Body of pancreas (tissue), 4 donors: ENCODE measurements at regions not wholly inside any gene's neighbourhood (a gene's known extent, or its start where the extent isn't known, plus 50 kb on each side); places are given as distances from the start of the nearest gene placed in this dataset.

Source experiments
- CTCF ChIP-seq, 7 experiments: fragments of 450-650 bp in 4 of 7; fragments of 200-600 bp in 3 of 7; sonication (generic) in 3 of 7; IDR thresholded peaks; one replicate each; pipeline ENCODE4 v1.5.1; 2016 to 2019; ENCODE audit warnings: antibody characterized with exemption in 7 of 7
- POLR2A ChIP-seq, 3 donors: fragments of 450-650 bp; IDR thresholded peaks; one replicate each; pipeline ENCODE4 v1.6.1; 2016; ENCODE audit warnings: antibody characterized with exemption in 3 of 3, mild to moderate bottlenecking in 2 of 3

- no peak for TF ChIP-seq CTCF (IDR thresholded peaks at IDR 0.05)
- TF ChIP-seq POLR2A (IDR thresholded peaks at IDR 0.05): no peak
Measured at GRCh38 chr5:33166948-33167347, 273.8 kb upstream of the TARS1 start.
